NB4 (cell line): ENCODE measurements at regions not wholly inside any gene's neighbourhood (a gene's known extent, or its start where the extent isn't known, plus 50 kb on each side); places are given as distances from the start of the nearest gene placed in this dataset.

ENCODE experiments used
- CTCF ChIP-seq: IDR thresholded peaks from one replicate; pipeline ENCODE4 v1.5.1; 2012; ENCODE audit warnings: low read depth, low read length
- MYC ChIP-seq: IDR thresholded peaks from 2 replicates; pipeline ENCODE4 v1.6.1; 2011; ENCODE audit warnings: low read depth, low read length
- POLR2A ChIP-seq: IDR thresholded peaks from 2 replicates; pipeline ENCODE4 v1.6.1; 2011; ENCODE audit warnings: mild to moderate bottlenecking; ENCODE audit not compliant: insufficient read length; ENCODE audit errors: extremely low read depth
- TF ChIP-seq, protein P1 (sequence below): IDR thresholded peaks from 2 replicates; pipeline ENCODE4 v1.6.1; 2011; ENCODE audit warnings: low read depth, low read length

- TF ChIP-seq CTCF (no peak), POLR2A (no peak), MYC (no peak)
- TF ChIP-seq, protein P1, sequence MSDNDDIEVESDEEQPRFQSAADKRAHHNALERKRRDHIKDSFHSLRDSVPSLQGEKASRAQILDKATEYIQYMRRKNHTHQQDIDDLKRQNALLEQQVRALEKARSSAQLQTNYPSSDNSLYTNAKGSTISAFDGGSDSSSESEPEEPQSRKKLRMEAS: no peak
These were observed 387.1 kb downstream of the THBS2 start for GRCh38 chr6:168866534-168866933.
